Astrocyte of the spinal cord (primary cell): ENCODE measurements at regions not wholly inside any gene's neighbourhood (a gene's known extent, or its start where the extent isn't known, plus 50 kb on each side); places are given as distances from the start of the nearest gene placed in this dataset.

Experiments
- DNase-seq: peaks from one replicate; pipeline ENCODE4 v3.0.0; 2011; ENCODE audit warnings: low read depth, low spot score
- H3K4me3 ChIP-seq: 2 replicates; pipeline ENCODE4 v1.5.1; 2011; ENCODE audit warnings: low read depth, mild to moderate bottlenecking, low read length, moderate library complexity
- CTCF ChIP-seq: IDR thresholded peaks from 2 replicates; pipeline ENCODE4 v1.5.1; 2012; ENCODE audit warnings: low read depth, mild to moderate bottlenecking, low read length, inconsistent platforms
- in situ Hi-C: cut with HindIII; loops from 2 replicates; pipeline ENCODE4 v1.10.0; 2017; ENCODE audit warnings: low sequenced_read_pairs

- H3K4me3 ChIP-seq: no peak overlapping the region
- no peak for TF ChIP-seq CTCF
- in situ Hi-C loops: no loop called here
- DNase-seq: no peak
Observed at GRCh38 chr4:135605076-135605475, 1403.5 kb upstream of the PABPC4L start.

- in situ Hi-C loops: no loop called here
Observed at GRCh38 chr4:135604531-135604930, 1402.9 kb upstream of the PABPC4L start.

GRCh38 chr4:135601351-135601750, 1399.8 kb upstream of the PABPC4L start:
- in situ Hi-C loops: no loop called here
- TF ChIP-seq CTCF: no peak
- no peak overlapping the region for H3K4me3 ChIP-seq
- no peak for DNase-seq

More at GRCh38 chr4:135604531-135604930, 1402.9 kb upstream of the PABPC4L start:
- TF ChIP-seq CTCF: no peak
- DNase-seq: no peak
- no peak overlapping the region for H3K4me3 ChIP-seq

GRCh38 chr4:135598151-135598550, 1396.6 kb upstream of the PABPC4L start:
- H3K4me3 ChIP-seq: no peak overlapping the region
- no peak for TF ChIP-seq CTCF
- DNase-seq: peak; percentile 52
- in situ Hi-C loops: no loop called here

- DNase-seq: no peak
- in situ Hi-C loops: no loop called here
- no peak for TF ChIP-seq CTCF
- no peak overlapping the region for H3K4me3 ChIP-seq
Observed at GRCh38 chr4:135594521-135594920, 1392.9 kb upstream of the PABPC4L start.

GRCh38 chr4:135575041-135575440, 1373.5 kb upstream of the PABPC4L start:
- no peak overlapping the region for H3K4me3 ChIP-seq
- in situ Hi-C loops: no loop called here
- no peak for DNase-seq
- TF ChIP-seq CTCF: no peak

GRCh38 chr4:135573251-135573650, 1371.7 kb upstream of the PABPC4L start:
- no peak overlapping the region for H3K4me3 ChIP-seq
- TF ChIP-seq CTCF: no peak
- in situ Hi-C loops: no loop called here
- DNase-seq: no peak
